H1 (cell line): ENCODE measurements at regions not wholly inside any gene's neighbourhood (a gene's known extent, or its start where the extent isn't known, plus 50 kb on each side); places are given as distances from the start of the nearest gene placed in this dataset.

ENCODE experiments used
- CTCF ChIA-PET: fragments of 300-600 bp; sonication (Branson Sonifier 250); formaldehyde crosslinking; loops from one replicate; lab custom pipeline; 2021; ENCODE audit not compliant: partially characterized antibody; lab: Charles Lee
- POLR2A ChIA-PET: fragments of 300-600 bp; sonication (Branson Sonifier 250); formaldehyde crosslinking; loops from one replicate; lab custom pipeline; 2021; ENCODE audit warnings: inconsistent platforms; ENCODE audit not compliant: partially characterized antibody; lab: Charles Lee
- DNase-seq, 2 experiments: peaks; one replicate each; pipeline versions ENCODE4 v3.0.0 to v3.0.0-alpha.2; 2010 to 2022; ENCODE audit warnings: low spot score in 2 of 2, low read depth in 1 of 2, mixed read lengths in 1 of 2
- FAIRE-seq: peaks from 2 replicates; lab custom pipeline; 2011; peaks lifted over from hg19 to GRCh38; lab: Jason Lieb, UNC
- H2AFZ ChIP-seq: 2 replicates; pipeline ENCODE4 v1.8.1; 2012; ENCODE audit warnings: low read length, inconsistent platforms
- H2AK5ac ChIP-seq: 2 replicates; pipeline ENCODE4 v1.6.1; 2013; ENCODE audit warnings: low read depth, low read length
- H2BK120ac ChIP-seq: replicated peaks from 2 replicates; pipeline ENCODE3; 2013; ENCODE audit warnings: low read depth, low read length, inconsistent platforms
- H2BK12ac ChIP-seq: 2 replicates; pipeline ENCODE4 v1.6.1; 2013; ENCODE audit warnings: low read depth, low read length
- H2BK15ac ChIP-seq: 2 replicates; pipeline ENCODE4 v1.6.1; 2013; ENCODE audit warnings: low read length
- H2BK20ac ChIP-seq: 2 replicates; pipeline ENCODE4 v1.6.1; 2013; ENCODE audit warnings: low read length
- H2BK5ac ChIP-seq: 2 replicates; pipeline ENCODE4 v1.6.1; 2013; ENCODE audit warnings: low read depth, low read length
- H3K14ac ChIP-seq: 2 replicates; pipeline ENCODE4 v1.6.1; 2013; ENCODE audit warnings: inconsistent platforms; ENCODE audit not compliant: insufficient read length
- H3K18ac ChIP-seq: 2 replicates; pipeline ENCODE4 v1.6.1; 2013; ENCODE audit warnings: low read length; ENCODE audit errors: extremely low read depth
- H3K23ac ChIP-seq: 2 replicates; pipeline ENCODE4 v1.6.1; 2013; ENCODE audit warnings: inconsistent platforms; ENCODE audit not compliant: insufficient read length
- H3K23me2 ChIP-seq: 2 replicates; pipeline ENCODE4 v1.6.1; 2013; ENCODE audit warnings: low read depth, low read length
- H3K27ac ChIP-seq: 2 replicates; pipeline ENCODE4 v1.6.1; 2011; ENCODE audit warnings: low read depth, low read length, inconsistent platforms
- H3K27me3 ChIP-seq, 4 experiments: replicated peaks in 1 of 4; 1 replicate in 1 of 4; 2 replicates in 3 of 4; pipeline versions ENCODE4 v1.6.1 to v1.8.1; 2011 to 2013; ENCODE audit warnings: low read length in 3 of 4, mild to moderate bottlenecking in 3 of 4, inconsistent platforms in 2 of 4, mixed read lengths in 2 of 4, moderate library complexity in 1 of 4; ENCODE audit not compliant: control insufficient read depth in 3 of 4, insufficient read depth in 3 of 4; ENCODE audit errors: extremely low read depth in 1 of 4
- H3K36me3 ChIP-seq, 4 experiments: 2 replicates each; pipeline versions ENCODE4 v1.6.1 to v1.8.1; 2011 to 2013; ENCODE audit warnings: mild to moderate bottlenecking in 4 of 4, low read length in 3 of 4, moderate library complexity in 2 of 4, control low read depth in 1 of 4, inconsistent platforms in 1 of 4; ENCODE audit not compliant: insufficient read depth in 4 of 4, control insufficient read depth in 2 of 4
- H3K4ac ChIP-seq: replicated peaks from 2 replicates; pipeline ENCODE3; 2013; ENCODE audit warnings: low read length, low read depth, mixed read lengths, inconsistent platforms; ENCODE audit not compliant: insufficient read length
- H3K4me1 ChIP-seq, 4 experiments: replicated peaks in 1 of 4; 1 replicate in 1 of 4; 2 replicates in 3 of 4; pipeline versions ENCODE4 v1.6.1 to v1.8.1; 2011 to 2013; ENCODE audit warnings: low read length in 3 of 4, inconsistent platforms in 2 of 4, mixed read lengths in 1 of 4; ENCODE audit not compliant: insufficient read depth in 4 of 4, control insufficient read depth in 3 of 4
- H3K4me2 ChIP-seq, 2 experiments: 2 replicates each; pipeline versions ENCODE4 v1.6.1 to v1.8.1; 2011 to 2013; ENCODE audit warnings: low read depth in 2 of 2, low read length in 2 of 2, control low read depth in 1 of 2, inconsistent platforms in 1 of 2, mild to moderate bottlenecking in 1 of 2; ENCODE audit not compliant: insufficient read depth in 1 of 2
- H3K4me3 ChIP-seq, 4 experiments: fragments of 200-600, 300-600 bp in 1 of 4; sonication (generic), shearing (Covaris generic), sonication (Bioruptor Twin) in 1 of 4; 2 replicates each; pipeline versions ENCODE4 v1.5.1 to v1.8.1; 2011 to 2016; ENCODE audit warnings: low read length in 4 of 4, low read depth in 3 of 4, control low read depth in 2 of 4, inconsistent platforms in 2 of 4, mild to moderate bottlenecking in 2 of 4, mixed read lengths in 1 of 4, moderate library complexity in 1 of 4; ENCODE audit not compliant: insufficient read depth in 2 of 4; ENCODE audit errors: extremely low read depth in 1 of 4
- H3K56ac ChIP-seq: replicated peaks from 2 replicates; pipeline ENCODE3; 2013; ENCODE audit warnings: low read depth, mild to moderate bottlenecking, mixed read lengths, low read length, inconsistent platforms; ENCODE audit not compliant: insufficient read length
- H3K79me1 ChIP-seq: 2 replicates; pipeline ENCODE4 v1.6.1; 2013; ENCODE audit warnings: low read depth, low read length, control low read depth
- H3K79me2 ChIP-seq, 2 experiments: 2 replicates each; pipeline versions ENCODE4 v1.6.1 to v1.8.1; 2012 to 2013; ENCODE audit warnings: low read length in 2 of 2, mild to moderate bottlenecking in 2 of 2, inconsistent platforms in 1 of 2; ENCODE audit not compliant: insufficient read depth in 2 of 2, control insufficient read depth in 1 of 2
- H3K9ac ChIP-seq, 4 experiments: replicated peaks in 1 of 4; 1 replicate in 1 of 4; 2 replicates in 3 of 4; pipeline versions ENCODE4 v1.6.1 to v1.8.1; 2011 to 2013; ENCODE audit warnings: low read depth in 3 of 4, low read length in 3 of 4, control low read depth in 2 of 4, mild to moderate bottlenecking in 2 of 4, moderate library complexity in 2 of 4, inconsistent platforms in 1 of 4; ENCODE audit errors: extremely low read depth in 1 of 4
- H3K9me3 ChIP-seq, 2 experiments: 2 replicates each; pipeline versions ENCODE4 v1.6.1 to v1.8.1; 2012 to 2013; ENCODE audit warnings: mild to moderate bottlenecking in 2 of 2, moderate library complexity in 2 of 2, control low read depth in 1 of 2, inconsistent platforms in 1 of 2, low read depth in 1 of 2, low read length in 1 of 2, mixed read lengths in 1 of 2; ENCODE audit not compliant: insufficient read depth in 2 of 2
- H4K20me1 ChIP-seq, 2 experiments: replicated peaks in 1 of 2; 2 replicates each; pipeline versions ENCODE3 to v1.8.1; 2011 to 2013; ENCODE audit warnings: inconsistent platforms in 2 of 2, low read length in 2 of 2, mild to moderate bottlenecking in 1 of 2; ENCODE audit not compliant: insufficient read depth in 2 of 2, control insufficient read depth in 1 of 2
- H4K5ac ChIP-seq: 2 replicates; pipeline ENCODE4 v1.6.1; 2013; ENCODE audit warnings: low read length, low read depth, mixed read lengths, inconsistent platforms; ENCODE audit not compliant: insufficient read length
- H4K8ac ChIP-seq: 2 replicates; pipeline ENCODE4 v1.8.0; 2013; ENCODE audit warnings: mild to moderate bottlenecking, moderate library complexity, low read length, inconsistent platforms; ENCODE audit not compliant: insufficient read depth; ENCODE audit errors: extremely low read depth
- H4K91ac ChIP-seq: replicated peaks from 2 replicates; pipeline ENCODE3; 2013; ENCODE audit warnings: low read length, mixed read lengths, inconsistent platforms; ENCODE audit not compliant: insufficient read length
- BCL11A ChIP-seq, 2 experiments: IDR thresholded peaks; one replicate each; pipeline ENCODE4 v1.6.1; 2011; ENCODE audit warnings: low read depth in 2 of 2, low read length in 2 of 2, mild to moderate bottlenecking in 2 of 2
- GTF2F1 ChIP-seq: IDR thresholded peaks from 2 replicates; pipeline ENCODE4 v1.6.1; 2012; ENCODE audit warnings: low read depth, low read length, improper control_type of control experiment, borderline replicate concordance
- KDM4A ChIP-seq: IDR thresholded peaks from one replicate; pipeline ENCODE4 v1.7.1; 2012; ENCODE audit warnings: low read depth, mild to moderate bottlenecking, moderate library complexity, low read length, inconsistent platforms; ENCODE audit not compliant: severe bottlenecking
- NANOG ChIP-seq: IDR thresholded peaks from 2 replicates; pipeline ENCODE4 v1.6.1; 2011; ENCODE audit warnings: low read length, low read depth, mild to moderate bottlenecking, inconsistent platforms; ENCODE audit not compliant: insufficient read depth, poor library complexity, severe bottlenecking
- POLR2AphosphoS5 ChIP-seq: IDR thresholded peaks from 2 replicates; pipeline ENCODE4 v1.6.1; 2011; ENCODE audit warnings: low read depth, low read length
- RAD21 ChIP-seq, 2 experiments: IDR thresholded peaks in 1 of 2; conservative IDR thresholded peaks in 1 of 2; 2 replicates each; pipeline ENCODE4 v1.6.1; 2011; ENCODE audit warnings: low read depth in 2 of 2, low read length in 2 of 2, improper control_type of control experiment in 1 of 2, inconsistent platforms in 1 of 2, mild to moderate bottlenecking in 1 of 2, moderate library complexity in 1 of 2
- SIN3A ChIP-seq, 2 experiments: IDR thresholded peaks in 1 of 2; conservative IDR thresholded peaks in 1 of 2; 2 replicates each; pipeline ENCODE4 v1.6.1; 2011 to 2012; ENCODE audit warnings: low read length in 2 of 2, improper control_type of control experiment in 1 of 2, low read depth in 1 of 2, mild to moderate bottlenecking in 1 of 2
- SIRT6 ChIP-seq: IDR thresholded peaks from one replicate; pipeline ENCODE4 v1.7.1; 2012; ENCODE audit warnings: low read length, inconsistent platforms
- SP1 ChIP-seq: IDR thresholded peaks from 2 replicates; pipeline ENCODE4 v1.6.1; 2011; ENCODE audit warnings: low read depth, low read length
- TCF12 ChIP-seq: IDR thresholded peaks from 2 replicates; pipeline ENCODE4 v1.6.1; 2011; ENCODE audit warnings: low read depth, mild to moderate bottlenecking, low read length
- TEAD4 ChIP-seq: IDR thresholded peaks from 2 replicates; pipeline ENCODE4 v1.6.1; 2012; ENCODE audit warnings: low read depth, low read length, inconsistent platforms, mixed read lengths
- WGBS, 2 experiments: shearing (Covaris generic) in 1 of 2; methylation state at CpG; one replicate each; pipeline versions ENCODE4 v1.1.6 to v1.1.7; 2013 to 2015; ENCODE audit warnings: low lambda C conversion rate in 2 of 2, mixed read lengths in 2 of 2, inconsistent platforms in 1 of 2, low coverage in 1 of 2, missing lambda C conversion rate in 1 of 2; ENCODE audit not compliant: insufficient replicate concordance in 2 of 2, insufficient coverage in 1 of 2, insufficient read length in 1 of 2; ENCODE audit errors: extremely low coverage in 1 of 2, missing lambda C conversion rate in 1 of 2; 5-methylcytosine and 5-hydroxymethylcytosine counted together
- TF ChIP-seq, protein P1 (sequence below): IDR thresholded peaks from 2 replicates; pipeline ENCODE4 v1.6.1; 2011; ENCODE audit warnings: low read length, improper control_type of control experiment

- DNase-seq (peak in 1 of 2 experiments; percentile 70), FAIRE-seq (peak; percentile 100)
- peak overlapping the region in 1 of 4 experiments; percentile 23; a peak in 1 of 8 replicates for H3K4me3 ChIP-seq
- H2BK20ac ChIP-seq: no peak overlapping the region
- ChIA-PET POLR2A (interaction anchor here (0.9 to 1.4 kb wide), 2 partner anchors 13 to 119 kb away, joined by 3 to 5 read pairs; no protein-coding TSS in a partner anchor), CTCF (interaction anchor here (0.8 to 4.4 kb wide), 31 partner anchors 8 to 194 kb away, joined by 3 to 24 read pairs (median 4); no protein-coding TSS in a partner anchor)
- no peak overlapping the region for H2AFZ ChIP-seq
- no peak overlapping the region for H3K9ac ChIP-seq
- H2BK12ac ChIP-seq: no peak overlapping the region
- H3K4ac ChIP-seq: no peak overlapping the region
- H3K4me2 ChIP-seq: peak overlapping the region; percentile 7 to 32; a peak in 3 of 4 replicates
- H3K36me3 ChIP-seq: no peaks in the 10 kb centered on the region
- no peak overlapping the region for H2BK120ac ChIP-seq
- no peak overlapping the region for H2BK5ac ChIP-seq
- no peaks in the 10 kb centered on the region for H4K20me1 ChIP-seq
- no peak overlapping the region for H4K91ac ChIP-seq
- H4K8ac ChIP-seq: no peak overlapping the region
- no peaks in the 10 kb centered on the region for H3K9me3 ChIP-seq
- no peak overlapping the region for H4K5ac ChIP-seq
- H3K79me1 ChIP-seq: no peaks in the 10 kb centered on the region
- H3K18ac ChIP-seq: no peak overlapping the region
- no peaks in the 10 kb centered on the region for H3K79me2 ChIP-seq
- peaks cover 0 to 2% (median 0%) of the 10 kb centered on the region in 4 experiments; a peak in 2 of 7 replicates for H3K27me3 ChIP-seq
- H3K27ac ChIP-seq: no peak overlapping the region
- no peak overlapping the region for H2AK5ac ChIP-seq
- no peak overlapping the region for H3K23ac ChIP-seq
- no peak overlapping the region for H2BK15ac ChIP-seq
- no peak overlapping the region for H3K56ac ChIP-seq
- no peaks in the 10 kb centered on the region for H3K23me2 ChIP-seq
- no peak overlapping the region for H3K14ac ChIP-seq
- H3K4me1 ChIP-seq: peaks cover 2 to 21% (median 10%) of the 10 kb centered on the region in 4 experiments; a peak in 5 of 7 replicates
- 10% methylated on average over 1 of the region's 1 CpG; no CpG with 5 or more reads in 1 of the 2 experiments for WGBS, 2 experiments
- TF ChIP-seq RAD21 (IDR thresholded peaks at IDR 0.05 in 1 of 2, conservative IDR thresholded peaks at IDR 0.05 in 1 of 2; ENCODE audit: low read depth in 2 of 2, low read length in 2 of 2) (peak; percentile 54 to 70), GTF2F1 (no peak), TEAD4 (peak; percentile 79), SP1 (no peak), SIRT6 (no peak), POLR2AphosphoS5 (no peak), KDM4A (no peak), NANOG (peak; percentile 77), SIN3A (conservative IDR thresholded peaks at IDR 0.05 in 1 of 2, IDR thresholded peaks at IDR 0.05 in 1 of 2; ENCODE audit: low read depth in 1 of 2, low read length in 2 of 2) (peak; percentile 64 to 78; a peak in 1 of 4 replicates), BCL11A (IDR thresholded peaks at IDR 0.05; ENCODE audit: low read depth in 2 of 2, low read length in 2 of 2) (no peak), TCF12 (no peak)
- TF ChIP-seq, protein P1, sequence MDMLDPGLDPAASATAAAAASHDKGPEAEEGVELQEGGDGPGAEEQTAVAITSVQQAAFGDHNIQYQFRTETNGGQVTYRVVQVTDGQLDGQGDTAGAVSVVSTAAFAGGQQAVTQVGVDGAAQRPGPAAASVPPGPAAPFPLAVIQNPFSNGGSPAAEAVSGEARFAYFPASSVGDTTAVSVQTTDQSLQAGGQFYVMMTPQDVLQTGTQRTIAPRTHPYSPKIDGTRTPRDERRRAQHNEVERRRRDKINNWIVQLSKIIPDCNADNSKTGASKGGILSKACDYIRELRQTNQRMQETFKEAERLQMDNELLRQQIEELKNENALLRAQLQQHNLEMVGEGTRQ: no peak
Measured at GRCh38 chr1:63189677-63190076, 132.7 kb upstream of the FOXD3 start.
